HFFc6 (cell line): ENCODE measurements at regions not wholly inside any gene's neighbourhood (a gene's known extent, or its start where the extent isn't known, plus 50 kb on each side); places are given as distances from the start of the nearest gene placed in this dataset.

Source experiments
- DNase-seq: peaks from one replicate; pipeline ENCODE4 v3.0.0-alpha.2; 2018
- H3K27ac Mint-ChIP-seq: 2 replicates; pipeline ENCODE4 v1.8.0; 2020; ENCODE audit warnings: mild to moderate bottlenecking, mixed read lengths
- H3K27me3 Mint-ChIP-seq: 2 replicates; pipeline ENCODE4 v1.8.0; 2021; ENCODE audit warnings: mild to moderate bottlenecking, moderate library complexity, mixed read lengths; ENCODE audit not compliant: insufficient read depth
- H3K36me3 Mint-ChIP-seq: 2 replicates; pipeline ENCODE4 v1.8.0; 2021; ENCODE audit warnings: low read depth, mixed read lengths
- H3K4me1 Mint-ChIP-seq: 2 replicates; pipeline ENCODE4 v1.8.0; 2020; ENCODE audit warnings: low read depth, mixed read lengths
- H3K4me3 Mint-ChIP-seq: 2 replicates; pipeline ENCODE4 v1.8.0; 2020; ENCODE audit warnings: mild to moderate bottlenecking, moderate library complexity, mixed read lengths
- H3K9me3 Mint-ChIP-seq: 2 replicates; pipeline ENCODE4 v1.8.0; 2020; ENCODE audit warnings: mild to moderate bottlenecking, mixed read lengths
- TF ChIP-seq, protein P1 (sequence below): fragments of 200-600 bp; sonication (generic); IDR thresholded peaks from 2 replicates; pipeline ENCODE4 v1.5.0; 2021; ENCODE audit warnings: antibody characterized with exemption, mild to moderate bottlenecking

DNA sequence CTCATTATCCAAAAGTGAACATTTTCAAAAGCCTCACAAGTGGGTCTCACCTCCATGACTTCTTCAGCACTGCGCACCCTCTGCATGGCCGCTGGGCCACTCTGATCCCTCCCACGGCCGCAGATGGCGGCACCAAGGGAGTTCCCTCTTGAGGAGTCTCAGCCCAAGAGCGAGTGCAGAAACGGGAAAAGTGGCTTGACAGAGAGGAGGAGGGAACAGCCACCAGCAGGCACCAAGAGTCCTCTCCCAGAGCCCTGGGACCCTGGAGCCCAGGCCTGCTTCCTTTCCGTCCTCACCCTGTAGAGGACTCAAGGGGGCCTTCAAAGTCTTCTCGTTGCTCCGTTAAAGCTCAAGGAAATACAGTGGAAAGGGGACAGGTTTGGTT lies 230.2 kb upstream of the DIO3 start:
- peaks cover 10% of the 10 kb centered on the region; the same call in 1 of the 2 replicates for H3K9me3 Mint-ChIP-seq
- H3K4me3 Mint-ChIP-seq, result no peak overlapping the region
- H3K27me3 Mint-ChIP-seq, result peaks cover 23% of the 10 kb centered on the region
- no peaks in the 10 kb centered on the region for H3K4me1 Mint-ChIP-seq
- TF ChIP-seq, protein P1, sequence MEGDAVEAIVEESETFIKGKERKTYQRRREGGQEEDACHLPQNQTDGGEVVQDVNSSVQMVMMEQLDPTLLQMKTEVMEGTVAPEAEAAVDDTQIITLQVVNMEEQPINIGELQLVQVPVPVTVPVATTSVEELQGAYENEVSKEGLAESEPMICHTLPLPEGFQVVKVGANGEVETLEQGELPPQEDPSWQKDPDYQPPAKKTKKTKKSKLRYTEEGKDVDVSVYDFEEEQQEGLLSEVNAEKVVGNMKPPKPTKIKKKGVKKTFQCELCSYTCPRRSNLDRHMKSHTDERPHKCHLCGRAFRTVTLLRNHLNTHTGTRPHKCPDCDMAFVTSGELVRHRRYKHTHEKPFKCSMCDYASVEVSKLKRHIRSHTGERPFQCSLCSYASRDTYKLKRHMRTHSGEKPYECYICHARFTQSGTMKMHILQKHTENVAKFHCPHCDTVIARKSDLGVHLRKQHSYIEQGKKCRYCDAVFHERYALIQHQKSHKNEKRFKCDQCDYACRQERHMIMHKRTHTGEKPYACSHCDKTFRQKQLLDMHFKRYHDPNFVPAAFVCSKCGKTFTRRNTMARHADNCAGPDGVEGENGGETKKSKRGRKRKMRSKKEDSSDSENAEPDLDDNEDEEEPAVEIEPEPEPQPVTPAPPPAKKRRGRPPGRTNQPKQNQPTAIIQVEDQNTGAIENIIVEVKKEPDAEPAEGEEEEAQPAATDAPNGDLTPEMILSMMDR, result no peak
- H3K27ac Mint-ChIP-seq, result no peak overlapping the region
- DNase-seq, result no peak
- H3K36me3 Mint-ChIP-seq, result no peaks in the 10 kb centered on the region

DNA sequence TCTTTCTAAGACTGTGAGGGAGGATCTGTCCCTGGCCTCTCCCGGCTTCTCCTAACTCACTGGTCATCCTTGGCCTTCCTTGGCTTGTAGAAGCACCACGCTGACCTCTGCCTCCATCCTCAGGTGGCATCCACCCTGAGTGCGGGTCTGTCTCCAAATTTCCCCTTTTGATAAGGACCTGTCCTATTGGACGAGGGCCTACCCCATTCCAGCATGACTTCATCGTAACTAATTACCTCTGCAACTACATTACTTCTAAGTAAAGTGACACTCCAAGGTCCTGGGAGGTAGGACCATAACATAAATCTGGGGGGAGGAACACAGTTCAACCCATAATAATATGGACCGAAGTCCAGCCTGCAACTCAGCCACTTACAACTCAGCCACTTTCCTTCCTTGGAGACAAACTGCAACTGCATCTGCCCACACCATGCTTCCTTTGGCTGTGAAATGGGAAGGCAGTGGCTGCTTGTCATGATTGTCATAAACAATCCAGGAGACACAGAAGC lies 229.6 kb upstream of the DIO3 start:
- DNase-seq, result no peak
- Mint-ChIP-seq H3K27ac (no peak overlapping the region), H3K4me1 (no peaks in the 10 kb centered on the region), H3K36me3 (no peaks in the 10 kb centered on the region), H3K9me3 (peaks cover 10% of the 10 kb centered on the region; the same call in 1 of the 2 replicates), H3K27me3 (peaks cover 28% of the 10 kb centered on the region), H3K4me3 (no peak overlapping the region)
- TF ChIP-seq, protein P1, result no peak

DNA sequence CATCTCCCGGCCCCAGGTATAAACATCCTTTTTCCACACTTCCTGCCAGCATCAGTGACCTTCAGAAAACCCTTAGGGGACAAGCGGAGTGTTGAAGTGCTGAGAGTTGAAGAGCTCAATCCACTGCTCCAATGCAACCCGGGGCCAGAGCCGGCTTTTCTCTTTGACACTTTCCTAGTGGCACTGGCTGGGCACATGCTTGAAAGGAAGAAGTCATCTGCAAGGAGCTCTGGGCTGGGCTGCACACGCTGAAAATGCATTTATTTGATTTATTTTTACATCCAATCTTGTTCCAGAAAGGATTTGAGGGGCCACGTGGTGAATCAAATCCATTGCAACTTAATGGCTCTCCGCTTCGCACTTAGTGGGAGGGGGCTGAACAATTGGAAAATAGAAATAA lies 229.0 kb upstream of the DIO3 start:
- no peak overlapping the region for H3K27ac Mint-ChIP-seq
- no peak overlapping the region for H3K4me3 Mint-ChIP-seq
- peaks cover 28% of the 10 kb centered on the region for H3K27me3 Mint-ChIP-seq
- H3K36me3 Mint-ChIP-seq, result no peaks in the 10 kb centered on the region
- H3K9me3 Mint-ChIP-seq, result peaks cover 5% of the 10 kb centered on the region
- no peaks in the 10 kb centered on the region for H3K4me1 Mint-ChIP-seq
- DNase-seq, result no peak
- TF ChIP-seq, protein P1, result no peak

DNA sequence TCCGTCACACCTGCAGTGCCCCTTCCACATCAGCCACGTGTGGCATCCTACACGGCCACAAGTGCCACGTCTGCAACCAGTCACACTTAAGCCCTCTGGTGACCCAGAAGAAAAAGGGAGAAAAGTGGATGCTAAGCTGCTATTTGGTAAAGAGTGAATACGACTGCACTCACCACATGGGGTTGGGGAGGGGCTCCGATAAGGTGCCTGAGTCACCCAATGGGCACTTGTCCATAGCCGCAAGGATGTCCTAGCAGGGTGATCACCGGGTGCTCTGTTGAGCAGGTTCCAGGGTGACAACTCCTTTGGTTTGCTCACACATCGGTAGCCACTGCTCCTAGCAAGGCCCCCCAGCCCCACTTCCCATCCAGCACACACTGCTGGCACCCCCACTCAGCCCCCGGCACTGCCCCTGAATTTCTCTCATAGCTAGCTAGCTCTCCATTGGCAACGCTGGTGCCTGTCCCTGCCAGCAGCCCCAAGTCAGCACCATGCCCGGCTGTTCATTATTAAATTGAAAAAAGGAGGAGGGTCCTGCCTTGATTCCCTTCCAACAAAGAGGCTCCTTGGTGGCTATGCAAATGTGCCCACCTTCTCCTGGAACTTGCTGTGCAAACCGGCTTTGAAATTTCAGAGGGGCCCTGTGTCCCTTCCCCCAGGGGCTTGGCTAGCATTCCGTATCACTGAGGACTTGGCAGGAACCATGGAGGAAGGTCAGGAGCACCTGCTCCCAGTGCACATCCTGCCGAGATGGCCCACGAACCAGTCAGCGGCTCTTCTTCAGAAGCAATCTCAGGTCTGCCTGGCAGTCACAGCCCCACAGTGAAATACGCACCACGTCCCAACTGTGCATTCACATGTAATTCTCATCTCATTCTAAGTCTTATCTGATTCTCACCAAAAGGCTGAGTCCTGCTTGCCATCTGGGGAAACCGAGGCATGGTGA lies 227.7 kb upstream of the DIO3 start:
- Mint-ChIP-seq H3K4me1 (no peaks in the 10 kb centered on the region), H3K27ac (no peak overlapping the region), H3K9me3 (peaks cover under 1% of the 10 kb centered on the region), H3K27me3 (peaks cover 23% of the 10 kb centered on the region), H3K36me3 (no peaks in the 10 kb centered on the region), H3K4me3 (no peak overlapping the region)
- DNase-seq, result no peak
- TF ChIP-seq, protein P1, result no peak

DNA sequence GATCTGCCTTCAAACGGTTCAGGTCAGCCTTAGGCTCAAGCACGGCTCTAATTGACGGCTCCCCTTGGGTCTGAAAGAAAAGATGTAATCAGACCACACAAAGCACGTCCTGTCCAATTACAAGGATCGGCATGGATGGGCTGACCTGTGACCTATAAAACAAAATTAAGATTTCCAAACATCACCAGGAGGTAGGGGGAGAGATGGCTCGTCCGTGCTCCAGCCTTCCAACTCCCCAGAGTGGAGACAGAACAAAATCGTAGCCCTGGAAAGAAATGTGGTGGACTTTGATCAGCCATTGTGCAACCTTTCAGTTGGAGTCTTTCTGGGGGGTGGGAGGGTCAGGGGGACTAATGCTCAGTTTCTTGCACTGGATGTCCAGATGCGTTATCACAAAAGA lies 226.6 kb upstream of the DIO3 start:
- peaks cover 17% of the 10 kb centered on the region for H3K27me3 Mint-ChIP-seq
- H3K4me1 Mint-ChIP-seq, result no peaks in the 10 kb centered on the region
- H3K27ac Mint-ChIP-seq, result no peak overlapping the region
- no peak overlapping the region for H3K4me3 Mint-ChIP-seq
- DNase-seq, result no peak
- H3K9me3 Mint-ChIP-seq, result no peaks in the 10 kb centered on the region; the same call in 1 of the 2 replicates
- TF ChIP-seq, protein P1, result no peak
- H3K36me3 Mint-ChIP-seq, result no peaks in the 10 kb centered on the region
